Muscle layer of colon (tissue), 2 donors: ENCODE measurements at regions not wholly inside any gene's neighbourhood (a gene's known extent, or its start where the extent isn't known, plus 50 kb on each side); places are given as distances from the start of the nearest gene placed in this dataset.

Experiments used
- H3K27ac ChIP-seq: one replicate; pipeline ENCODE4 v1.7.0; 2013; ENCODE audit warnings: low read depth, mild to moderate bottlenecking, low read length, moderate library complexity
- H3K27me3 ChIP-seq, 2 donors: one replicate each; pipeline ENCODE4 v1.7.0; 2013; ENCODE audit warnings: low read length in 2 of 2, mild to moderate bottlenecking in 2 of 2; ENCODE audit not compliant: insufficient read depth in 2 of 2, control insufficient read depth in 1 of 2
- H3K36me3 ChIP-seq: one replicate; pipeline ENCODE4 v1.7.0; 2013; ENCODE audit warnings: mild to moderate bottlenecking, low read length; ENCODE audit not compliant: insufficient read depth
- H3K4me1 ChIP-seq: one replicate; pipeline ENCODE4 v1.7.0; 2013; ENCODE audit warnings: mild to moderate bottlenecking, low read length; ENCODE audit not compliant: insufficient read depth
- H3K4me3 ChIP-seq, 2 donors: one replicate each; pipeline ENCODE4 v1.7.0; 2013; ENCODE audit warnings: low read length in 2 of 2, low read depth in 1 of 2, mild to moderate bottlenecking in 1 of 2, moderate library complexity in 1 of 2
- H3K9ac ChIP-seq: one replicate; pipeline ENCODE4 v1.7.0; 2013; ENCODE audit warnings: low read length
- H3K9me3 ChIP-seq: one replicate; pipeline ENCODE4 v1.7.0; 2013; ENCODE audit warnings: mild to moderate bottlenecking, low read length
- donor health status: abdominal sarcoma.
- donor health status: Adenocarcinoma of cecum.

DNA sequence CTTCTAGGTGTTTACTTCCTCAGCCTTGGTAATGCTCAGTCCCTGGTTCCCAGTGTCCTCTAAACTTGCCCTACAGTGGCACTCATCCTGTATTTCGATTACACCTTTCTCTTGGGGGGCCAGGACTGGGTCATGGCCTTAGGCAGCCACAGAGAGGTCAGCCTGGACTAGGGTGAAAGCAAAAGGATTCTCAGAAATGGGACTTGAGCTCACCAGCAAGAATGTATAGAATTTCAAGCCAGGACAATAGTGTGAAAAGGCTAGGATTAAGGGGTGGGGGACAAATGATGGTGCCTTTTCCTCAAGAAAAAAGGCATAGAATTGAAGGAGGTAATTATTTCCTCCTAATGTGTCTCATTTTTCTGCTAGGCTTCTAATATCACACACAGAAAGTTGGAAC, 166.8 kb upstream of the RUNX1 start:
- Histone ChIP-seq H3K9me3 (no peaks in the 10 kb centered on the region), H3K36me3 (no peaks in the 10 kb centered on the region), H3K9ac (no peak overlapping the region), H3K4me3 (no peak overlapping the region), H3K4me1 (no peaks in the 10 kb centered on the region), H3K27ac (no peak overlapping the region), H3K27me3 (no peaks in the 10 kb centered on the region)

DNA sequence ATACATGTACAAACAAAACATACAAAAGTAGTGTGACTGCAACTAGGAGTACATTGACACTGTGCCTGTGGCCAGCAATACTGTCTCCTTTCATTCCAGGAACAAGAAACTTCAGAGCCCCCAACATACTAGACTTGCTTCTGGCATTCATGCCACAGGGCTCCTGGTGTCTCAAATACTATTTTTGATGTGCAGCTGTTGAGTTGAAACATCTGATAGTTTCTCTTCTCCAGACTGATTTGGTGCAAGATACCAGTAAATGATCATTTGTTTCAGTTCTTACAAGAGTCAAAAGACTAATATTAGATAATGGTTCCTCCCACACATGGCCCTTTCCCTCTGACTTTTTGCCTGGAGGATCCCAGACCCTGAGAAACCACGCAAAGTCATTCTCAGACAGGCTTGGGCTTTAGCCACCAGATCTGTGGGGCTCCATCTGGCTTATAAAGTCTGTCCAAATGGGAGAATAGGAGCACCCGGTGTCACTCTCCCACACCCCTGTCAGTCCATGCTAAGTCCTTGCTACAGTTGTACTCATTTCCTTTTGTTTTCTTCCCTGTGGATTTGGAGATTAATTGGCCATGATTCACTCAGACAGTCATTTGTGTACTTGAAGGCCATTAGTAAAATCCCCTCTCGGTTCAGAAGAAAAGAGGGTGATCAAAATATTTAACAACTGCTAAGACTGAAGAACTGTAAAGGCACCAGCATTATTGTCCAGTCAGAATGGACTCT, 163.5 kb upstream of the RUNX1 start:
- H3K4me1 ChIP-seq: no peaks in the 10 kb centered on the region
- H3K27ac ChIP-seq: no peak overlapping the region

DNA sequence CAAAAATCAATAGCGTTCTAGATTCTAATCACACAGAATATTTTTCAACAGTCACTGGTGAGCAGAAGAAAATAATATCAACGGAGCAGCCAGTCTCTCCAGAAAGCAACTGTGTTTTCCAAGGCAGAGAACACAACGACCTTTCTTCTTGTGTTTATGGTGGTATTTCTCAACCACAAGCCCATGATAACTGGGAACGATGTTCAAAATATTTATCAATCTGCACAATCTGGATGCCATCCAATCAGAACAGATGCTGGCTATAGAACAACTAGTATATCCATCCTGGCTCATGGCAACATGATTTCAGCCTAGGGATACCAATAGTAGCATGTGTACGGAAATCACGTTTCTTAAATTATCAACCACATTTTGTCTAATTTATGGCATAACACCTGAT, 162.7 kb upstream of the RUNX1 start:
- Histone ChIP-seq H3K36me3 (no peaks in the 10 kb centered on the region), H3K27ac (no peak overlapping the region), H3K9me3 (no peaks in the 10 kb centered on the region), H3K9ac (no peak overlapping the region), H3K4me1 (no peaks in the 10 kb centered on the region), H3K4me3 (no peak overlapping the region), H3K27me3 (no peaks in the 10 kb centered on the region)

More for the DNA sequence above, 163.5 kb upstream of the RUNX1 start:
- Histone ChIP-seq H3K36me3 (no peaks in the 10 kb centered on the region), H3K27me3 (no peaks in the 10 kb centered on the region), H3K9me3 (no peaks in the 10 kb centered on the region), H3K9ac (no peak overlapping the region), H3K4me3 (no peak overlapping the region)

DNA sequence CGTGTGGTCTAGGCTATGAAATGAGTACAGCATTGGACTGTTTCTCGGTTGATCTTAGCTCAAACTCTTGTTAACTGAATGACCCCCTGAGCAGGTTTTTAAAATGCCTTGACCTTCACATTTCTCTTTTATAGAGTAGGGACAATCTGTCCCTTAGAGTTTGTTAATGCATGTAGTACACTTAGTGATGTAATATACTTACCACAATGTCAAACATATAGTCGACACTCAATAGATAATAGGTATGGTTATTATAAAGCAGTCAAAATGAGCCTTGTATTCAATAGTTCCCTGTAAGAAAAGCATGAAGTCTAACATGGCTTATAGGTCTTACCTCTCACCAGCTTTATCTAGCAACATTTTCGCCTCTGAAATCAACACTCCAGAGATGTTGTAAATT, 161.0 kb upstream of the RUNX1 start:
- Histone ChIP-seq H3K27ac (no peak overlapping the region), H3K36me3 (no peaks in the 10 kb centered on the region), H3K4me1 (peaks cover 11% of the 10 kb centered on the region), H3K9me3 (no peaks in the 10 kb centered on the region), H3K4me3 (no peak overlapping the region), H3K9ac (no peak overlapping the region), H3K27me3 (no peaks in the 10 kb centered on the region)

DNA sequence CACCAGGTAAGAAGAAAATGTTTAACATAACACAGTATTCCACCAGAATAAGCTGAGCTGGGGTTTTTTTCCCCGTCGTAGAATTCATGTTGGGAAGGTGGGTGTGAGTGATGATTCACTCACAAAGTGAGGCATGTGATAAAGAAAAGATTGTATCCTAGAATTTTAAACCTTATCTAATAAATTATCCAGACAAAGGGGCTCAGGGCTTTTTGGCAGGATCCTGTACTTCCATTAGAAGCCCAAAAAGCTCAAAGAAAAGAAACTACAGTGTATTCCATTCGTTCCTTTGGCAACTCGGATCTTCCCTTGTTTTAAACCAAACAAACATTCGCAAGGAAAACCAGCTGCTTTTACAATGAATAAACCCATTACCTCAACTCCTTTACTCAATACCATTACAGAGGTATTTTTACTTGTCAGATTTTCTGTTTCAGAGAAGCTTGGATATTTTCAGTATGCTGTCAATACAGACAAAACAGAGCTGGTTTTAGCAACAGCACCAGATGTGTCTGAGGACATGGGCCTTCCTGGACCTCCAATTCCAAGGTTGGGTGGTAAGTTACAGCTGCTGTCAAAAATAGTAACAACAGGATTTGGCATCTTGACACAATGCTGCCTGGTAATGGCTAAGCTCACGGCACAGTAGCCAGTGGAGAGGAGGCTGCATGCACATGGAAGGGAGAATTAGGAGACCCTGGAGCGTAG, 159.9 kb upstream of the RUNX1 start:
- no peak overlapping the region for H3K27ac ChIP-seq
- H3K9me3 ChIP-seq: no peaks in the 10 kb centered on the region
- peaks cover 14% of the 10 kb centered on the region for H3K4me1 ChIP-seq
- no peak overlapping the region for H3K4me3 ChIP-seq
- H3K9ac ChIP-seq: no peak overlapping the region
- no peaks in the 10 kb centered on the region for H3K36me3 ChIP-seq
- no peaks in the 10 kb centered on the region for H3K27me3 ChIP-seq

DNA sequence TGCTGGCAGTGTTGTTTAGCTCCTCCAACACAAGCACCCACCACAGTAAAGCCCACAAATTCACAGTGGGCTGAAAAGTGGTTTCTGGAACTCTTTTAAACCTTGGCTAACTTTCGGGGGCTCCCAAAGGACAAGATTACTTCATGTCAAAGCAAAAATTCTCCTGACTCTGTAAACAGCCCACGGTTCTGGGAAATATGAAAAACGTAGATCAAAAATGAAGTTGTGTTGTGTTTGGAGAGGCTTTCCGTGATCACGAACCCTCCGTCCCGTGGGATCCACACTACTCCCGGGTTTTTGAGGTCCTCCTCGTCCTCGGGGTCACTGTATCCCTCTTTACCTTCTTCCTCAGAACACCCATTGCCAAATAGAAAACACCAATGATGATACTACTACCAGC, 159.0 kb upstream of the RUNX1 start:
- no peak overlapping the region for H3K4me3 ChIP-seq
- no peaks in the 10 kb centered on the region for H3K9me3 ChIP-seq
- no peak overlapping the region for H3K9ac ChIP-seq
- H3K4me1 ChIP-seq: peaks cover 23% of the 10 kb centered on the region
- H3K27ac ChIP-seq: peak overlapping the region; percentile 2
- H3K36me3 ChIP-seq: no peaks in the 10 kb centered on the region
- no peaks in the 10 kb centered on the region for H3K27me3 ChIP-seq

DNA sequence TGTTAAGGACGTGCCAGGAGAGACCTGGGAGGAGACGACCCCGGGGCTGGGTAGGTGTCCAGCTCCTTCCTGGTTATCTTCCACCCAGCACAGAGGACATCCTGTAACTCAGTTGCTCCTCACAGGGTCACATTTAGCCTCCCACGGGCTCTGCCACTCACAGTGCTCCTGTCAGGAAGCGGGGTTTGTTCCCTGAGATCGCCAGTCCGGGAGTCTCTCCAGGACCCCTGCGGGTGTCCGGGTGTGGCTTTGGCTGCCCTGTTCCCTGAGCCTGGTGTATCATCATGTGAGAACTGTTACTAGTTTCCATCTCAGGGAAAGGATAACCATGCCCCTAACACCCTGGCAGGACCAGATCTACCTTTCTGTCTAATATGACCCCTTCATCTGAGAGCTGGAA, 158.2 kb upstream of the RUNX1 start:
- H3K27ac ChIP-seq: no peak overlapping the region
- peaks cover 31% of the 10 kb centered on the region for H3K4me1 ChIP-seq

DNA sequence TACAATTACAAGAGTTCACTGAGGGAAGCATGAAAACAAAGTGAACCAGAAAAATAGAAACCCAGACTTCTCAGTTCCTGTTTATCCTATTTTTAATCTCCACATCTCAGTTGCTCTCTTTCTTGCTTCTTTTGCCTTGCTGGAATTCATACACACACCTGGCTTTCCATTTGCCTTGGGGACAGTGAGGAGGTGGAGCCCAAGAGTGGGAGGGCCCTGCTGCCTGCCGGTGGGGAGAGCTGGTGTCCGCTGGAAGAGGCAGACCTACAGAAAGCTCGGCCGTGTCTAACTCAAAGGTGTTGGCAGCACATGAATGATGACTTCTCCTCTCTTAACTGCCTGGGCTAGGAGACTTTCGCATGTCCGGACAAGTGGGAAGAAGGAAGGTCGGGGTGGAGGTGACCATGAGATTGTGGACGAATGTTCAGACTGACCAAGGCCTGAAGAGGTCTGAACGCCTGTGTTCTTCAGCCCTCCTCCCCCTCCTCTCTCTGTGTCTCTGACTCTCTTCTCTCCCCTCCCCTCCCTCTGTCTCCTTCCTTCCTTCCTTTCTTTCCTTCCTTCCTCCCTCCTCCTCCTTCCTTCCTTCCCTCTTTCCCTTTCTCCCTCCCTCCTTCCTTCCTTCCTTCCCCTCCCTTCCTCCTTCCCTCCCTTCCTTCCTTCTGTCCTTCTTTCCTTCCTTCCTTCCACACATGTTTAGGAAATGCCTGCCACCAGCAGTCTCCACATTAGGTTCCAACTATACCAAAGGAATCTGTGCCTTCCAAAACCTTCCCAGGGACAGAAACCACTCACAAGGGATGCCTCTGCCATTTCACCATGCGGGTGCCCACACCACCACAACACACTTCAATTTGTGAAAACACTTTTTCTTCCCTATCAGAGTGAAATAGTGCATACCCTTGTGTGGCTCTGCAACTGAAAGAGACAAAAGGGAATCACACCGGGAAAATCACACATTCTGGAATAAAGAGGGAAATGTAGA, 157.3 kb upstream of the RUNX1 start:
- H3K27ac ChIP-seq: peak overlapping the region; percentile 48
- no peak overlapping the region for H3K4me3 ChIP-seq
- no peaks in the 10 kb centered on the region for H3K27me3 ChIP-seq
- H3K9ac ChIP-seq: no peak overlapping the region
- H3K36me3 ChIP-seq: no peaks in the 10 kb centered on the region
- no peaks in the 10 kb centered on the region for H3K9me3 ChIP-seq
- H3K4me1 ChIP-seq: peaks cover 31% of the 10 kb centered on the region

More for the DNA sequence above, 158.2 kb upstream of the RUNX1 start:
- H3K9ac ChIP-seq: no peak overlapping the region
- no peak overlapping the region for H3K4me3 ChIP-seq
- H3K36me3 ChIP-seq: no peaks in the 10 kb centered on the region
- H3K9me3 ChIP-seq: no peaks in the 10 kb centered on the region
- H3K27me3 ChIP-seq: no peaks in the 10 kb centered on the region

DNA sequence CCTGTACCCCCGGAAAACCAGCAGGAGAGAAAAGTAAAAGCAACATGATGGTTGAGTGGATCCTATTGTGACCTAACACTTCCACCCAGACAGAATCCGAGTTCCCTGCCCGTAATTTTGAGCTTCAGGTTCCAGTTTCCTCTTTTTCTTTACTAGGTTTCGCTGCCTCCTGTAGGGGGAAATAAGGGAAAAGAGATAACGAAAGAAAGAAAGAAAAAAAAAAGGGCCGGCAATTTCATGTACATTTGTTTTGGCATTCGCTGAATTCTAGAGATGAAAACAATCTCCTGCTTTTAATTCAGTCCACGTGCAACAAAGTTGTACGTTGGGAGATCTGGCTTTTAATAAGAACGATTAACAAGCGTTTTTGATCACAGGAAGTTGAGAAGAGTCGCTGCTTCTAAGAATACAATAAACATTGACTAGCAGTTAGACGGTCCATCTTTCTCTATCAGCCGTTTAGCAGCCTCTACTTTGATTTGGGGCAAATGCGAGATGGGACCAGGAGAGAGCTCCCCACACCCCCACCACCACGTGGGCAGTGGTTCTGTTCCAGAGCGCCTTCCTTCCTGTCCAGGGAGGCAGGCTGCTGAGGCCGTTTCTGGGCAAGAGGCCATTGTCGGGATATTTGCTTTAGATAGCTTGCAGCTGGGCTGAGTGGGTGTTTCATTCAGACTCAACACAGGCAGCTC, 155.9 kb upstream of the RUNX1 start:
- Histone ChIP-seq H3K9ac (no peak overlapping the region), H3K36me3 (no peaks in the 10 kb centered on the region), H3K4me3 (peak overlapping the region in 1 of 2 donors; percentile 41), H3K4me1 (peaks cover 31% of the 10 kb centered on the region), H3K9me3 (no peaks in the 10 kb centered on the region), H3K27ac (no peak overlapping the region), H3K27me3 (no peaks in the 10 kb centered on the region)

DNA sequence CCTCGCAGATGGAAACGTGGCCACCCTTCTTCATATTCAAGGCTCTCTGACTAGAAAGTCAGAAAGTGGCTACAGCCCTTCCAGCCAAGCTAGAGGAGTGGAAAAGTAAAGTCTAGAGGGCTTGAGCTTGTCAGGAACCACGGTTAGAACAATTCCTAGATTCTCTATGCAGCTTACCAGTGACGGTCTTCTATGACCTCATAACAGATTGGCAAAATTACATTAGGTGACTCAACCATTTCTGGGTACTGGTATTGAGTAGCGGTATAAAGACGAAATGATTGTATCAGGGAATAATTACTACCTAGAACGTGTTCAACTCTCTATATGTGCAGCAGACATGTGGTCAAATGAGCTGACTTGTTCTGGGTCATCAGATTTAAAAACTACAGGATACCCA, 155.0 kb upstream of the RUNX1 start:
- no peak overlapping the region for H3K4me3 ChIP-seq
- H3K27me3 ChIP-seq: no peaks in the 10 kb centered on the region
- H3K27ac ChIP-seq: no peak overlapping the region
- no peaks in the 10 kb centered on the region for H3K9me3 ChIP-seq
- H3K4me1 ChIP-seq: peaks cover 31% of the 10 kb centered on the region
- H3K9ac ChIP-seq: no peak overlapping the region
- H3K36me3 ChIP-seq: no peaks in the 10 kb centered on the region
